Uterus (tissue), 2 donors: ENCODE measurements at regions not wholly inside any gene's neighbourhood (a gene's known extent, or its start where the extent isn't known, plus 50 kb on each side); places are given as distances from the start of the nearest gene placed in this dataset.

ENCODE experiments used
- POLR2A ChIP-seq, 2 donors: fragments of 450-650 bp; IDR thresholded peaks; one replicate each; pipeline ENCODE4 v1.6.1; 2016; ENCODE audit warnings: antibody characterized with exemption in 2 of 2, mild to moderate bottlenecking in 1 of 2, moderate library complexity in 1 of 2
- TF ChIP-seq, protein P1 (sequence below), 4 experiments: fragments of 200-600 bp in 2 of 4; fragments of 450-650 bp in 2 of 4; sonication (generic) in 2 of 4; IDR thresholded peaks; one replicate each; pipeline ENCODE4 v1.5.1; 2016 to 2019; ENCODE audit warnings: antibody characterized with exemption in 4 of 4, mild to moderate bottlenecking in 2 of 4, moderate library complexity in 1 of 4

DNA sequence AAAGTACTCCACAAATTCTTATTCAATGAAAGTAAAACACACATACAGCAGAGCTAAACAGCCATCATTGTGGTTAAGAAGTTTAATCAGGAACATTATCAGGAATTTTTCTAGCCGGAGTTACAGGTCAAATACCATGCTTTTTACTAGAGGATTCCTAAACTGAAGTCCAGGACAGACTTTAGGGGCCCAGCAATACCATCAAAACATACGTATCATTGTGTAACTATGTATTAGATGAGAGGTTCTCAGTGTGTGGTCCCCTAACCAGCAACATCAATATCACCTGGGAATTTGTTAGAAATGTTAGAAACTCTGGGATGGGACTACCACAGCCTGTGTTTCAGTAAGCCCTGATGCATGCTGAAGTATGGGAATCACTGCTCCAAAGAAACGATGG lies 404.2 kb upstream of the IL12A start:
- TF ChIP-seq, protein P1, sequence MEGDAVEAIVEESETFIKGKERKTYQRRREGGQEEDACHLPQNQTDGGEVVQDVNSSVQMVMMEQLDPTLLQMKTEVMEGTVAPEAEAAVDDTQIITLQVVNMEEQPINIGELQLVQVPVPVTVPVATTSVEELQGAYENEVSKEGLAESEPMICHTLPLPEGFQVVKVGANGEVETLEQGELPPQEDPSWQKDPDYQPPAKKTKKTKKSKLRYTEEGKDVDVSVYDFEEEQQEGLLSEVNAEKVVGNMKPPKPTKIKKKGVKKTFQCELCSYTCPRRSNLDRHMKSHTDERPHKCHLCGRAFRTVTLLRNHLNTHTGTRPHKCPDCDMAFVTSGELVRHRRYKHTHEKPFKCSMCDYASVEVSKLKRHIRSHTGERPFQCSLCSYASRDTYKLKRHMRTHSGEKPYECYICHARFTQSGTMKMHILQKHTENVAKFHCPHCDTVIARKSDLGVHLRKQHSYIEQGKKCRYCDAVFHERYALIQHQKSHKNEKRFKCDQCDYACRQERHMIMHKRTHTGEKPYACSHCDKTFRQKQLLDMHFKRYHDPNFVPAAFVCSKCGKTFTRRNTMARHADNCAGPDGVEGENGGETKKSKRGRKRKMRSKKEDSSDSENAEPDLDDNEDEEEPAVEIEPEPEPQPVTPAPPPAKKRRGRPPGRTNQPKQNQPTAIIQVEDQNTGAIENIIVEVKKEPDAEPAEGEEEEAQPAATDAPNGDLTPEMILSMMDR (IDR thresholded peaks at IDR 0.05), result no peak
- TF ChIP-seq POLR2A (IDR thresholded peaks at IDR 0.05), result no peak
